Motor neuron (in vitro differentiated cells): ENCODE measurements at regions not wholly inside any gene's neighbourhood (a gene's known extent, or its start where the extent isn't known, plus 50 kb on each side); places are given as distances from the start of the nearest gene placed in this dataset.
"Not testable (repeated sequence)": the region's sequence is repeated elsewhere in the genome, so short reads cannot be mapped to it uniquely, and the experiment has no call there.

Experiments used
- ATAC-seq, 8 experiments: fragments of 200-7000 bp; cut with Tn5 transposase; replicated peaks in 6 of 8; 2 replicates each; pipeline ENCODE4 v1.8.0; 2021; ENCODE audit warnings: mild to moderate bottlenecking in 8 of 8, moderate library complexity in 8 of 8
- H3K27ac ChIP-seq, 2 donors: fragments of 250-450 bp; sonication (Bioruptor Pico); 2 replicates each; pipeline ENCODE4 v1.9.0; 2021; ENCODE audit warnings: antibody characterized with exemption in 2 of 2, mild to moderate bottlenecking in 2 of 2, moderate library complexity in 1 of 2
- H3K4me1 ChIP-seq, 2 donors: fragments of 250-450 bp; sonication (Bioruptor Pico); replicated peaks in 1 of 2; 2 replicates each; pipeline ENCODE4 v1.6.1; 2021; ENCODE audit warnings: antibody characterized with exemption in 2 of 2, mild to moderate bottlenecking in 2 of 2, moderate library complexity in 1 of 2
- H3K4me3 ChIP-seq, 5 donors: fragments of 250-450 bp; sonication (Bioruptor Pico); 2 replicates each; pipeline ENCODE4 v1.9.0; 2021; ENCODE audit warnings: antibody characterized with exemption in 5 of 5, mild to moderate bottlenecking in 5 of 5, moderate library complexity in 4 of 5
- WGBS, 10 experiments: fragments of 450-650 bp; shearing (Covaris generic); methylation state at CpG; one replicate each; pipeline ENCODE4 v1.0.0; 2022; 5-methylcytosine and 5-hydroxymethylcytosine counted together
- in situ Hi-C, 9 experiments: fragments of 400-800 bp; cut with MboI; loops; one replicate each; pipeline ENCODE4 v1.15.0; 2021; ENCODE audit warnings: low sequenced_read_pairs in 9 of 9, low pct_unique_long_range_greater_than_20kb in 2 of 9; ENCODE audit not compliant: unreplicated experiment in 9 of 9

GRCh38 chr3:153274561-153274960 is 112.5 kb downstream of the RAP2B start:
- WGBS, 10 experiments, result 41 to 85% (median 73%) methylated on average over 1 to 3 of the region's 3 CpGs
- H3K4me3 ChIP-seq, result no peak overlapping the region
- in situ Hi-C loops, result no loop called here

GRCh38 chr3:153275514-153275913 is 113.5 kb downstream of the RAP2B start:
- Histone ChIP-seq H3K4me3 (no peak overlapping the region), H3K27ac (no peak overlapping the region), H3K4me1 (no peaks in the 10 kb centered on the region)
- ATAC-seq, result no peak
- in situ Hi-C loops, result loop anchor here in 2 of 9 experiments (25.0 kb wide), 2 partner anchors 238 to 487 kb away; no protein-coding TSS in a partner anchor

More at GRCh38 chr3:153274561-153274960, 112.5 kb downstream of the RAP2B start:
- Histone ChIP-seq H3K4me1 (no peaks in the 10 kb centered on the region), H3K27ac (no peak overlapping the region)
- ATAC-seq, result no peak

- H3K27ac ChIP-seq, result no peak overlapping the region
- in situ Hi-C loops, result loop anchor here in 2 of 9 experiments (25.0 kb wide), 2 partner anchors 240 to 485 kb away; no protein-coding TSS in a partner anchor
- 0 to 93% (median 82%) methylated on average over 1 to 2 of the region's 2 CpGs; no CpG with 5 or more reads in 2 of the 10 experiments for whole genome bisulfite sequencing, 10 experiments
- no peak overlapping the region for H3K4me3 ChIP-seq
- ATAC-seq, result peak in 2 of 8 experiments; percentile 54 to 73
- H3K4me1 ChIP-seq, result no peaks in the 10 kb centered on the region
Measured at GRCh38 chr3:153277029-153277428, 115.0 kb downstream of the RAP2B start.

GRCh38 chr3:153281236-153281997 is 119.4 kb downstream of the RAP2B start:
- H3K4me3 ChIP-seq, H3K4me1 ChIP-seq, ATAC-seq, H3K27ac ChIP-seq: not testable (repeated sequence)
- WGBS, 10 experiments, result 80 to 100% (median 94%) methylated on average over 2 to 17 of the region's 29 CpGs; no CpG with 5 or more reads in 3 of the 10 experiments
- in situ Hi-C loops, result loop anchor here in 2 of 9 experiments (25.0 kb wide), 2 partner anchors 244 to 481 kb away; no protein-coding TSS in a partner anchor

- WGBS, 10 experiments, result 59 to 100% (median 91%) methylated on average over 1 to 5 of the region's 5 CpGs; no CpG with 5 or more reads in 2 of the 10 experiments
- no peak for ATAC-seq
- no peak overlapping the region for H3K27ac ChIP-seq
- H3K4me1 ChIP-seq, result peaks cover 0 to 5% of the 10 kb centered on the region in 2 donors
- H3K4me3 ChIP-seq, result no peak overlapping the region
- in situ Hi-C loops, result loop anchor here in 2 of 9 experiments (25.0 kb wide), 2 partner anchors 245 to 480 kb away; no protein-coding TSS in a partner anchor
Measured at GRCh38 chr3:153282355-153282754, 120.3 kb downstream of the RAP2B start.

- ATAC-seq, result peak; percentile 56 to 97 (median 90)
- Histone ChIP-seq H3K4me3 (no peak overlapping the region), H3K27ac (peak overlapping the region in 1 of 2 donors; percentile 49), H3K4me1 (peaks cover 0 to 5% of the 10 kb centered on the region in 2 donors)
- in situ Hi-C loops, result loop anchor here in 2 of 9 experiments (25.0 kb wide), 2 partner anchors 247 to 478 kb away; no protein-coding TSS in a partner anchor
- 0 to 70% (median 47%) methylated on average over 1 to 4 of the region's 4 CpGs; no CpG with 5 or more reads in 2 of the 10 experiments for WGBS, 10 experiments
Measured at GRCh38 chr3:153284282-153284938, 122.4 kb downstream of the RAP2B start.

GRCh38 chr3:153285194-153285641 is 123.2 kb downstream of the RAP2B start:
- in situ Hi-C loops, result loop anchor here in 2 of 9 experiments (25.0 kb wide), 2 partner anchors 248 to 477 kb away; no protein-coding TSS in a partner anchor
- Histone ChIP-seq H3K27ac (no peak overlapping the region), H3K4me1 (peaks cover 0 to 5% of the 10 kb centered on the region in 2 donors), H3K4me3 (no peak overlapping the region)
- ATAC-seq, result peak in 5 of 8 experiments; percentile 23 to 52 (median 49)
- WGBS, 10 experiments, result 0 to 100% (median 52%) methylated on average over 1 of the region's 1 CpG; no CpG with 5 or more reads in 6 of the 10 experiments

GRCh38 chr3:153285982-153286381 is 124.0 kb downstream of the RAP2B start:
- H3K27ac ChIP-seq, result no peak overlapping the region
- no peak for ATAC-seq

GRCh38 chr3:153287017-153287416 is 125.0 kb downstream of the RAP2B start:
- in situ Hi-C loops, result loop anchor here in 2 of 9 experiments (25.0 kb wide), 2 partner anchors 250 to 475 kb away; no protein-coding TSS in a partner anchor
- no peak for ATAC-seq
- Histone ChIP-seq H3K4me3 (no peak overlapping the region), H3K4me1 (peaks cover 0 to 5% of the 10 kb centered on the region in 2 donors), H3K27ac (no peak overlapping the region)
- 56 to 100% (median 81%) methylated on average over 1 to 3 of the region's 3 CpGs; no CpG with 5 or more reads in 1 of the 10 experiments for WGBS, 10 experiments

More at GRCh38 chr3:153285982-153286381, 124.0 kb downstream of the RAP2B start:
- H3K4me3 ChIP-seq, result no peak overlapping the region
- in situ Hi-C loops, result loop anchor here in 2 of 9 experiments (25.0 kb wide), 2 partner anchors 249 to 476 kb away; no protein-coding TSS in a partner anchor
- WGBS, 10 experiments, result 50 to 100% (median 100%) methylated on average over 1 to 2 of the region's 2 CpGs; no CpG with 5 or more reads in 2 of the 10 experiments
- peaks cover 0 to 5% of the 10 kb centered on the region in 2 donors for H3K4me1 ChIP-seq

- in situ Hi-C loops, result loop anchor here in 2 of 9 experiments (25.0 kb wide), 2 partner anchors 252 to 473 kb away; no protein-coding TSS in a partner anchor
- peak in 7 of 8 experiments; percentile 68 to 93 (median 83) for ATAC-seq
- H3K4me3 ChIP-seq, result no peak overlapping the region
- H3K27ac ChIP-seq, result no peak overlapping the region
- 16 to 86% (median 64%) methylated on average over 1 to 3 of the region's 3 CpGs for WGBS, 10 experiments
- peaks cover 0 to 3% of the 10 kb centered on the region in 2 donors for H3K4me1 ChIP-seq
Measured at GRCh38 chr3:153289334-153289808, 127.3 kb downstream of the RAP2B start.

GRCh38 chr3:153290268-153291015 is 128.4 kb downstream of the RAP2B start:
- in situ Hi-C loops, result loop anchor here in 2 of 9 experiments (25.0 kb wide), 2 partner anchors 253 to 472 kb away; no protein-coding TSS in a partner anchor
- WGBS, 10 experiments, result 0 to 85% (median 9%) methylated on average over 1 of the region's 1 CpG; no CpG with 5 or more reads in 3 of the 10 experiments
- H3K4me3 ChIP-seq, result no peak overlapping the region
- no peak for ATAC-seq
- no peak overlapping the region for H3K27ac ChIP-seq
- H3K4me1 ChIP-seq, result no peaks in the 10 kb centered on the region
